GM04503 (cell line): ENCODE measurements at regions not wholly inside any gene's neighbourhood (a gene's known extent, or its start where the extent isn't known, plus 50 kb on each side); places are given as distances from the start of the nearest gene placed in this dataset.
"Not testable (repeated sequence)": the region's sequence is repeated elsewhere in the genome, so short reads cannot be mapped to it uniquely, and the experiment has no call there.

Source experiments
- DNase-seq: peaks from one replicate; pipeline ENCODE4 v3.0.0-alpha.2; 2012; ENCODE audit warnings: low read depth

DNA sequence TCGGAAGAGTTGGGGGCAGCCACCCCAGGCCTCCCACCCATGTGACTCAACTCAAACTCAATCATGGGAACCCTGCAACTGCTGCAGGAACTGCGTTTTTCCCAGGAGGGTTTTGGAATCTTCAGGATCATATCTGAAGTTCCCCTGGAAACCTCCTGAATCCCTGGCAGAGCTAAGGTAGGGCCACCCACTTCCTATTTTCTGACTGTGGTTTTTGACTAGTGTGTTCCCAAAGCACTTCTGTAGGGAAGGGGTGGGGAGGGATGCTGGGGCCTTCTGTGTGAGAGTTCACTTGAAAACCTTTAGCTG lies 127.6 kb upstream of the UNC5B start:
- DNase-seq = no peak

GRCh38 chr10:71085689-71086438 lies 126.5 kb upstream of the UNC5B start:
- no peak for DNase-seq

DNA sequence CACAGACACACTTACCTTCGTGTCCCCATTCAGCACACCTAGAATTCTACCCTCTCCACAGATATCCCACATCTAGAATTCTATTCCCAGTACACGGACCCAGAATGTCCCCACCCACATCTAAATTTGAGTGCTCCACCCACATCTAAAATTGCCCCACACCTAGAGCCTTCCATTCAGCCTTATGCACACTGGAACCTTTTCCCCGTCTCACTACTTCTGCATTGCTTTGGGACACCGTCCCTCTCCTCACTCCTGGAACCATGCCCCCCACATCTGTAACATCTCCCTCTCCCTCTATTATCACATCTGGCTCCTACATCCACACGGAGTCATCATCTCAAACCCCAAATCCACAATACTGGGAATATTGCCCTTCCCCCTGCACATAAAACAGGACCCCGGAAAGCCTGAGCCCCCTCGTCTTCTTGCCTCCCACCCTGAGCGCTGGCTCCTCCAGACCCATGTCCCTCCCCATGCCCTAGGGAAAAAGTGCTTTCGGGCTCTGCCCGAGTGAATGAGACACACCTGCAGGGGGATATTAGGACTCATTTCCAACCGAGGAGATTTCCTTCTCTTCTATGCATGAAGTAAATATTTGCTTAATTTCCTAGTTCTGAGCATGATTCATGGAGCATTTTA lies 125.8 kb upstream of the UNC5B start:
- no peak for DNase-seq

DNA sequence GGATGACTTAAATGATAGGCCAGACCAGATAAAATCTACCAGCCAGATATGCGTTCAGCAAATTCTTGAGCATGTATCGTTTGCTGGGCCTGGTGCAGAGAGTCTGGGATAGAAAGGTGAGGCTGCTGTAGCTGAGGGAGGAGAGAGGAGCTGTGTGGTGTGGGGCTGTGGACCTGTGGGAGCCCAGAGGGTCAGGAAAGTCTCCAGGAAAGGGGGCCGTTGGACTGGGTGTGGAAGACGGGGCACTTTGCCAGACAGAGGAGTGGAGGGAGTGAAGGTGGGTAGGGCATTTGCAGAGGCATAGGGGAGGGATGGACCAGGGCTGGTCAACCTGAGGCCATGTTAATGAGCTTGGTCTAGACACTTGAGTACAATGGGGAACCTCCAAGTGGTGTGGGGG lies 124.7 kb upstream of the UNC5B start:
- no peak for DNase-seq

GRCh38 chr10:71088054-71088453 lies 124.3 kb upstream of the UNC5B start:
- DNase-seq = no peak

DNA sequence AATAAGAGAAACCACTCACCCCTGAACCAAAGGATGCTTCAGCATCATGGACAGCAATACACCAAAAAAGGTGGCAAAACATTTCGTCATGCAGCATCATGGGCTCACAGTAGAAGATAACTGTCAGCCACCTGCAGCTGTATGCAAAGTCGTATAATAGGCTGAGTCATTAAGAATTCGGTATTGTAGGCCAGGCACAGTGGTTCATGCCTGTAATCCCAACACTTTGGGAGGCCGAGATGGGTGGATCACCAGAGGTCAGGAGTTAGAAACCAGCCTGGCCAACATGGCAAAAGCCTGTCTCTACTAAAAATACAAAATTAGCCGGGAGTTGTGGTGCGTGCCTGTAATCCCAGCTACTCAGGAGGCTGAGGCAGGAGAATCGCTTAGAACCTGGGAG lies 123.8 kb upstream of the UNC5B start:
- DNase-seq = not testable (repeated sequence)

DNA sequence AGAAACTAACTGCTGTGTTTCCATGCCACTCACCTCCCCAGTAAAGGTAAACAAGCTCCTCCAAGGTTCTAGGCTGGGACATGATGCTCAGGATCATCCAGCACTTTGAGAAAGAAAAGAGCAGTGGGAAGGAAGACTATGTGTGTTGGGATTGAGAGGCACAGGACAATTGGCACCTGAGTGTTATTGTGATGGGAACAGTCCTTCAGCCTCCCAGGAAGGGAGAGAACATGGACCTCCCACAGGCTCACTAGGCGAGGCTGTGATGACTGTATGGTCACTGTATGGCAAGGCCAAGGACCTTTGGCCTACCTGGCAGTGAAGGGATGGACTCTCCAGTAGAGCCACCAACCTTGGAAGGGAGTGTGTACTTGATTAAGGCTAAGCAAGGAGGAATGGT lies 123.2 kb upstream of the UNC5B start:
- DNase-seq = no peak

DNA sequence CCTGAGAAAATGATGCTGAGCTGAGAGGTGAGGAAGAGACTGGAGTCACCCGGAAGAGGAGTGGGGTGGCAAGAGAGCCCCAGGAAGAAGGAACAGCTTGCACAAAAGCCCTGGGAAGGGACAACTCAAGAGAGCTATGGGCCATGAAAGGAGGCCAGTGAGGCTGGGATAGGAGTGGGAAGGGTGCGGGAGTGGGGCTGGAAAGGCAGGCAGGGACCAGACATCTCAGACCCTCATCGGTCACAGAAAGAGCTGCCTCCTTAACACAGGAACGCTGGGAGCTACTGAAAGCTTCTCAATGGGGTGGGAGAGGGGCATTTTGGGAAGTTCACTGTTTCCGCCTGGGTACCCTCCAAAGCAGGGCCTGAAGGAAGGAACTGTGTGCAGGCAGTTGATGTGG lies 122.0 kb upstream of the UNC5B start:
- no peak for DNase-seq

DNA sequence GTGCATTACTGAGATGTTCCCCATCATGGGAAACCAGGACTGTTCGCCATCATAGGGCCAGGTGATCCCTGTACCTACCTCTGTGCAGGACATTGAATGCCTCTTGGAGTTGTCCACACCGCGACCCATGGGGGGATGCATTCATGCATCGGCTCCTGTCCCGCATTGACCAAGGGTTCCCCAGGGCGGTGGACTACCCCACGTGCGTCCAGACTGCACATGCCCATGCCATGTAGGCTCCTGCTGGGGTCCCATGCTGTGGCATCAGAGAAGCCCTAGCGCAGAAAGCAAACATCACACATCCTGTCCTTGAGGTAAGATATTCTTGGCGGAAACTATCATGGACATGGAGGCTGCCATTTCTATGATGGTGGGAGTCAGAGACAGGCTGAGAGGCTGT lies 121.6 kb upstream of the UNC5B start:
- no peak for DNase-seq

DNA sequence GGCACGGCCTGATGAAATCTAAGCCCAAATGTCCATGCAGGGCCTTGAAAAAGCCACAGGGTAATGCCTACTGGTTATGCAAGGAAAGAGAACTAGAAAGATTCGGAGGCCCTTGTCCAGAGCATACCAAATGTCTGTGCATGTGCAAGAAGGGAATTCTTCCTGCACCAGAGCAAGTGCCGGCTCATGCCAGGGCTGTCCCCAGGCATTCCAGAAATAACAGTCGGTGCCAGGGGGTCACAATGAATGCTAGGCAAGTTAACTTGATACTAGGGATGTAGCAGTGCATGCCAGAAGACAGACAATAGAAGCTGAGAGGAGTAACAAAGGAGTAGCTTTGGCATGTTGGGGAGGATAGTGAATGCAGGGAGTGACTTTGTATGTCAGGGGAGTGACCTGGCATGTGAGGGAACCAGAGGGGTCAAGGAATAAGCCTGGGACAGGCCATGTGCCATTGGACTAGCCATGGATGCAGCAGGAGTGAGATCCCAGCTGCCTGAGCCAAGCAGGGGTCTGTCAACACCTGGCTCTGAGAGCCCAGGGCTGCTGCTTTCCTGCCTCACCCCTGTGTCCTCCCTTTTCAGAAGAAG lies 119.5 kb upstream of the UNC5B start:
- no peak for DNase-seq

DNA sequence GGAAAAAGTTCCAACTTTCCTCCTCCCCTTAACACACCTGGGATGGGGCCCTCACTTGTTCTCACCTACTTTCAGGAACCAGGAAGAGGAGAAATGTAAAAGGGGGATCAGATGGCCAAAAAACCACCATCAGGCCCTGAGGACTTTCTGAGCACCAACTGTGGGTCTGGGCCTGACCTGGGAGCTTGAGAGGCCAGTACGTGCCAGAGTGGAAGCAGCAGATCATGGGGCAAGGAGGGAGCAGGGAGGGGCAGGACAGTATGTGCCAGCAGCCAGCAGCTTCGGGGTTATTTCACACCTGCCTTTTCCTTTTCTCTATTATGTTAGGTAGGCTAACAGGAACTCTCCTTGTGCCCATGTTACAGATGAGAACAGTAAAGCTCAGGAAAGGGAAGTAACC lies 118.8 kb upstream of the UNC5B start:
- no peak for DNase-seq

DNA sequence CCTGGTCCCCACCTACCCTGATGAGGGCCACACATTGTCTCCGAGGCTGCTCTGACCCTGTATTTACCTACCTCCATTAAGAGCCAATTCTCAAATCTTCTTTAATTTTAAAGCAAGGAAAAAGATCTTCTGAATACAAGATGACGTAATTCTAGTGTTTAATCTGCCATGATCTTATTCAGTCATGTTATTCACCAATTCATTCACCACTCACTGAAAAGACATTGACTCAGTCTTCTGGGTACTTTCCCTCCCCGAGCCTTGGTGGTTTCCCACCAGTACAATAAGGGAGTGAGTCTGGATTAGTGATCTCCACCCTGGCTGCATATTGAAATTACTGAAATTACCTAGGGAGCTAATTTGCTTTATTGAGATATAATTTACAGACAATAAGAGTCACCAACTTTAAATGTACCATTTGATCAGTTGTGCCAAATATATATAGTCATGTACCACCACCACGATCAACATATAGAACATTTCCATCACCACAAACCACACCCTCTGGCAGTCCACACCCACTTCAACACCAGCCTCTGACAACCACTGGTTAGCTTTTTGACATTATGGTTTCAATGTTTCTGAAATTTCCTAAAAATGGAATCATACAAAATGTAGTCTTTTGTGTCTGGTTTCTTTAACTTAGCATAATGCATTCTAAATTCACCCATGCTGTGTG lies 117.5 kb upstream of the UNC5B start:
- DNase-seq = no peak

DNA sequence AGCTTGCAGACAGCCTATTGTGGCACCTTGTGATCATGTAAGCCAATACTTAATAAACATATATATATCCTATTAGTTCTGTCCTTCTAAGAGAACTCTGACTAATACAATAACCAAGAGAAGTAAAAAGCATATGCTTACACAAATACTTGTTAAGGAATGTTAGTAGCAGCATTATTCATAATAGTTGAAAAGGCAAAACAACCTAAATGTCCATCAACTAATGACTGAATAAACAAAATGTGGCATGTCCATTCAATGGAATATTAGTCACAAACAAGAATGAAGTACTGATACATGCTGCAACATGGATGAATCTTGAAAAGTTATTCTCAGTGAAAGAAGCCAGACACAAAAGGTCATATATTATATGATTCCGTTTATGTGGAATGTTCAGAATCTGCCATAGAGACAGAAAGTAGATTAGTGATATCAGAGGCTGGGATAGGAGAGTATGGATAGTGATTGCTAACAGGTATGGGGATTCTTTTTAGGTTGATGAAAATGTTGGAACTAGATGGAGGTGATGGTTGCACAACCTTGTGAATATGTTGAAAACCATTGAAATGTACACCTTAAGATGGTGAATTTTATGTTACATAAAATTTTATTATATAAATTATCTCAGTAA lies 112.5 kb upstream of the UNC5B start:
- no peak for DNase-seq

DNA sequence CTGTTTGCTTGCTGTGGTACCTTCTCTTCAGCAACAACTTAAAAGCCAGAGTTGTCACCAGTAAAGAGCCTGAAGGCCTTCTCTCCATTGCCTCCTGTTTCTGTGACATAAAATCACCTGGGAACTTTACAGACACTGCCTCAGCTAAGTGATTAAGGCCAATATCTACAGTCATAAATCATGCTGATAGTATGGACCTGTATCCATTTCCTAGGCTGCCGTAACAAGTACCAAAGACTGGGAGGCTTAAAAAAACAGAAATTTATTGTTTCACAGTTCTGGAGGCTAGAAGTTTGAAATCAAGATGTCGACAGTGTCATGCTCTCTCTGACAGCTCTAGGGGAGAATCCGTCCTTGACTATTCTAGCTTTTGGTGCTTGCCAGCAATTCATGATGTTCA lies 108.4 kb upstream of the UNC5B start:
- DNase-seq = no peak

- DNase-seq = not testable (repeated sequence)
These were observed 106.2 kb upstream of the UNC5B start for GRCh38 chr10:71106151-71106550.

GRCh38 chr10:71107117-71107516 lies 105.3 kb upstream of the UNC5B start:
- DNase-seq = not testable (repeated sequence)

DNA sequence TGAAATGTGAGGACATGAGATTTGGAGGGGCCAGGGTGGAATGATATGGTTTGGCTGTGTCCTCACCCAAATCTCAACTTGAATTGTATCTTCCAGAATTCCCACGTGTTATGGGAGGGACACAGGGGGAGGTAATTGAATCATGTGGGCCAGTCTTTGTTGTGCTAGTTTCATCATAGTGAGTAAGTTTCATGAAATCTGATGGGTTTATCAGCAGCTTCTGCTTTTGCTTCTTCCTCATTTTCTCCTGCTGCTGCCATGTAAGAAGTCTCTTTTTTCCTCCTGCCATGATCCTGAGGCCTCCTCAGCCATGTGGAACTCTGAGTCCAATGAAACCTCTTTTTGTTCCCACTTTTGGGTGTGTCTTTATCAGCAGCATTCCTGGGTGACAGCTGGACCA lies 104.3 kb upstream of the UNC5B start:
- DNase-seq = not testable (repeated sequence)

DNA sequence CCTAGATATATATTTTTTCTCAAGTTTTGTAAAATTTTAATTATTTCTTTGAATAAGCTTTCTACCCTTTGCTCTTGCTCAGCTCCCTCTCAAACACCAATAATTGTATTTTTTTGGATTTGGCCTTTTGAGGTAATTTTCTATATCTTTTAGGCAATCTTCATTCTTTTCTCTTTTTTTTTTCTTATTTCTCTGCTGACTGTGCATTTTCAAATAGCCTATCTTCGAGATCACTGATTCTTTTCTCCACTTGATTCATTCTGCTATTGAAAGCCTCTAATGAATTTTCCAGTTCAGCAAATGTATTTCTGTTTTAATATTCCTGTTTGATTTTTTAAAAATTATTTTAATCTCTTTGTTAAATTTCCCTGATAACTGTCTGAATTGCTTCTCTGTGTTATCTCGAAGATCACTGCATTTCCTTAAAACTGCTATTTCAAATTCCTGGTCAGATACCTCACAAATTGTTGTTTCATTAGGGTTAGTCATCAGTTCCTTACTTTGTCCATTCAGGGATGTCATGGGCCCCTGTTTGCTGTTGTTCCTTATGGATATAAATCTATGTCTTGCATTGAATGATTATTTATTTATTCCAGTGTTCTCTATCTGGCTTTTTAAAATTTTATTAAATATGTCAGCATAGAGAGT lies 100.1 kb upstream of the UNC5B start:
- no peak for DNase-seq

DNA sequence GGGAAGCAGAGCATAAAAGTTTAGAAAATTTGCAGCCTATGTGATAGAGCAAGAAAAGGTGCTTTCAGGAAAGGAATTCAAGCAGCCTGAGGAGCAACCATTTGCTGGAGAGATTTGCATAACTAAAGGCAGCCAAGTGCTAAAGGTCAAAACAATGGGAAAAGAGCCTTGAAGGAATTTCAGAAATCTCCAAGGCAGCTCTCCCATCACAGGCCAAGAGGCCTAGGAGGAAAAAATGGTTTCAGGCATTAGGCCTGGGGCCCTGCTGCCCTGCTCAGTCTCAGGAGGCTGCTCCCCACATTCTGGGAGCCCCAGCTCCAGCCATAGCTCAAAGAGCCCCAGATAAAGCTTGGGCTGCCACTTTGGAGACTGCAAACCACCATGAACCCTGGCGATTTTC lies 95.9 kb upstream of the UNC5B start:
- no peak for DNase-seq

DNA sequence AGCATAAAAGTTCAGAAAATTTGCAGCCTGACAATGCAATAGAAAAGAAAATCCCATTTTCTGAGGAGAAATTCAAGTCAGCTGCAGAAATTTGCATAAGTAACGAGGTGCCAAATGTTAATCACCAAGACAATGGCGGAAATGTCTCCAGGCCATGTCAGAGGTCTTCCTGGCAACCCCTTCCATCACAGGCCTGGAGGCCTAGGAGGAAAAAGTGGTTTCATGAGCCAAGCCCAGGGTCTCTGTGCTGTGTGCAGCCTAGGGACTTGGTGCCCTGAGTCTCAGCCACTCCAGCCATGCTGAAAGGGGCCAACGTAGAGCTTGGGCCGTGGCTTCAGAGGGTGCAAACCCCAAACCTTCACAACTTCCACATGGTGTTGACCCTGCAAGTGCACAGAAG lies 94.8 kb upstream of the UNC5B start:
- DNase-seq = not testable (repeated sequence)

DNA sequence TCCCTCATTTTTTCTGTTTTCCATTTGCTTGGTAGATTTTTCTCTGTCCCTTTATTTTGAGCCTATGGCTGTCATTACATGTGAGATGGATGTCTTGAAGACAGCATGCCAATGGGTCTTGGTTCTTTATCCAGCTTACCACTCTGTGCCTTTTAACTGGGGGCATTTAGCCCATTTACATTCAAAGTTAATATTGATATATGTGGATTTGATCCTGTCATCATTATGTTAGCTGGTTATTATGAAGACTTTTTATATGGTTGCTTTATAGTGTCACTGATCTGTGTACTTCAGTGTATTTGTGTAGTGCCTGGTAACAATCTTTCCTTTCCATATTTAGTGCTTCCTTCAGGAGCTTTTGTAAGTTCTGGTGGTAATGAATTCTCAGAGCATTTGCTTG lies 89.3 kb upstream of the UNC5B start:
- DNase-seq = no peak
